ENCODE measurements at regions not wholly inside any gene's neighbourhood (a gene's known extent, or its start where the extent isn't known, plus 50 kb on each side); places are given as distances from the start of the nearest gene placed in this dataset.
"Not testable (repeated sequence)": the region's sequence is repeated elsewhere in the genome, so short reads cannot be mapped to it uniquely, and the experiment has no call there.

DNA sequence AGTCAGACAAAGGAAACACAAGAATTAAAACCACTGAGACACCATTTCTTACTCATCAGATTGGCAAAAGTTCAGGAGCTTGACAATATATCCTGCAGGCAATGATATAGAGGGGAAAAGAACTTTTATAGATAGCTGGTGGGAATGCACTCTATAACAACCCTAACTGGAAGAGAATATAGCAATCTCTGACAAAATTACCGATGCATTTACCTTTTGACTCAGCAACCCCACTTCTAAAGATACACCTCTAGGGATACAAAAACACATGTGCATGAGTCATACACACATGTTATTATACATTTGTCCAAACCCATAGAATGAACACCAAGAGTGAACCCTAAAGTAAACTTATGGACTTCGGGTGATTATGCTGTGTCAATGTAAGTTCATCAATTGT, 79.4 kb upstream of the SRD5A2 start:
- no peak for DNase-seq

DNA sequence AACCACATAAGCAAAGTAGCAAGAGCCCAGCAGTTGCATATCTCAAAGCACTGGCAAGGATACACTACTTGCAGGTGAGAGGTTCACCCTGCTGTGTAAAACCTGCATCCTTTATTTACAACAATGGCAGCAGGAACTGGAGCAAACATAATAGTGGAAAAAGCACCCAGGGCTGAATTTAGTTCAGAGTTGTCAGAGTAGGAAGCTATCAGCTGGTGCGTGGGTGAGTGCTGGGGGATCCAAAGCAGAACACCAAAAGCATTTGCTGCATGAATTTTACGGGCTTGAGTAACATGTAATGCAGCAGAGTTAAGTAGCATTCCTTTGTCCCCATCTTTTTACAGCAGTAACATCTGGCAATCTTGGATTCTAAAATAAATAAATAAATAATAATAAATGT, 73.5 kb upstream of the SRD5A2 start:
- DNase-seq = no peak

DNA sequence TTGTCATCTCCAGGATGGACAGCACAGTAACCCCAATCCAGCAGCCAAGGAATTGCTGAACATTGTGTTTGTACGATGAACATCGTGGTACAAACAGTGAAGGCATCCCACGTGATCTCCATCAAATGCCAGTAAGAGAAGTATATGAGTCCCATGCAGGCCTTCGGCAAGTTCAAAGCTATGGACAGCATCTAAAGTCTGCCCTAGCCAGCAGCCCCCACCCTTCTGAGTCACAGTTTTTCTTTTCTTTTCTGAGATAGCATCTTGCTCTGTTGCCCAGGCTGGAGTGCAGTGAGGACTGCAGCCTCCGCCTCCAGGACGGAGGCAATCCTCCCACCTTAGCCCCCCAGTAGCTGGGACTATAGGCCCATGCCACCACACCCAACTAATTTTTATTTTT, 71.0 kb upstream of the SRD5A2 start:
- no peak for DNase-seq

DNA sequence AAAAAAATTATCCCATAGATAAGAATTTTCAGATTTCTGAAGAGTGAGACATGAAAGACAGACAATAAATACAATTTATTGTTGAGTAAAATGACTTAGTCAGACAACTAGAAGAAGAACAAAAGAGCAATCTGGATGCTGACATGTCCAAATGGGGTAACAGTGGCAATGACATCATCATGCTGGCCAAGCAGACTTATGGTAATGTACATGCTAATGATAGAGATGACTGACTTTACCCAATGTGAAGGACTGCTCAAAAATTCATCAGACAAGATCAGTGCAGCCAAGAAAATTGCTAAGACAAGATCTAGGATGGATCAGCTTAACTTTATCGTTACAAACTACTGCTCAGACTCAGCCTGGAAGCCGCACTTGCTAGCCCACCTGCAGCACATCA, 70.5 kb upstream of the SRD5A2 start:
- DNase-seq = no peak

DNA sequence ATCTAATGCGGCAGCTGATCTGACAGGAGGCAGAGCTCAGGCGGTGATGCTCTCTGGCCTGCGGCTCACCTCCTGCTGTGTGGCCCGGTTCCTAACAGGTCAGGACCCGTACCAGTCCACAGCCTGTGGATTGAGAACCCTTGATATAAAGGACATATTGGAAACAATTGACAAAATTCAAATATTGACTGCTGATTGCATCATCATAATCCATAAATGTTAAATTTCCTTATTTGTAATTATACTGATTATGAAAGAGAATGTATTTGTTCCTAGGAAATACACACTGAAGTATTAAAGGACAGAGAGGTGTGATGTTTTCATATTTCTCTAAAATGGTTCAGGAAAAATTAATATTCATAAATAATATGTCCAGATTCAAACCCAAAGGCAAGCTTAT, 63.8 kb upstream of the SRD5A2 start:
- DNase-seq = no peak

DNA sequence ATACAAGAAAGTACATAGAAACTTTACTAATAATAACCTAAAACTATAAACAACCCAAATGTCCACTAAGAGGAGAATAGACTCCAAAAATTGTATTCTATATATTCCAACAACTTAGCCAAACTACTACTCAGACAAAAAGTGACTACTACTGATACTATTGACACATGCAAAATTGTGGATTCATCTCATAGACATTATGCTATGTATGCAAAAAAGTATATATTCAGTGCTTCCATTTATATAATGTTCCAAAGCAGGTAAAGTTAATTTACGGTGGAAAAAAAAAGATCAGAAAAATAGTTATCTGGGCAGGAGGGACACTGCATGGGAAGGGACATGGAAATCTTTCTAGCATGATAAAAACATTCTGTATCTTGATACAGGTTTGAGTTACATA, 62.0 kb upstream of the SRD5A2 start:
- DNase-seq = no peak

DNA sequence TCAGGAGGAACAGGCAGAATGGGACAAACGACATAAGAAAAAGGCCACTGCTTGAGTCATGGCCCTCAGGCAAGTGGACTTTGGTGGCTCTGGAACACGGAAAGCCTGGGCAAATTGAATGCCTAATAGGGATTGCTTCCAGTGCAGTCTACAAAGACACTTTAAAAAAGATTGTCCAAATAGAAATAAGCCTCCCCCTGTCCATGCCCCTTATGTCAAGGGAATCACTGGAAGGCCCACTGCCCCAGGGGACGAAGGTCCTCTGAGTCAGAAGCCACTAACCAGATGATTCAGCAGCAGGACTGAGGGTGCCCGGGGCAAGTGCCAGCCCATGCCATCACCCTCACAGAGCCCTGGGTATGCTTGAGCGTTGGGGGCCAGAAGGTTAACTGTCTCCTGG, 51.5 kb upstream of the SRD5A2 start:
- DNase-seq = not testable (repeated sequence)

Measured in fibroblast of skin of scalp (primary cell).